GM12872 (cell line): ENCODE measurements at regions not wholly inside any gene's neighbourhood (a gene's known extent, or its start where the extent isn't known, plus 50 kb on each side); places are given as distances from the start of the nearest gene placed in this dataset.

Source experiments
- TF ChIP-seq, protein P1 (sequence below): IDR thresholded peaks from 3 replicates; pipeline ENCODE4 v1.5.1; 2011; ENCODE audit warnings: low read depth, mild to moderate bottlenecking, low read length, moderate library complexity; ENCODE audit not compliant: insufficient read depth

GRCh38 chr3:150346981-150347863 is 60.9 kb upstream of the TSC22D2 start:
- TF ChIP-seq, protein P1, sequence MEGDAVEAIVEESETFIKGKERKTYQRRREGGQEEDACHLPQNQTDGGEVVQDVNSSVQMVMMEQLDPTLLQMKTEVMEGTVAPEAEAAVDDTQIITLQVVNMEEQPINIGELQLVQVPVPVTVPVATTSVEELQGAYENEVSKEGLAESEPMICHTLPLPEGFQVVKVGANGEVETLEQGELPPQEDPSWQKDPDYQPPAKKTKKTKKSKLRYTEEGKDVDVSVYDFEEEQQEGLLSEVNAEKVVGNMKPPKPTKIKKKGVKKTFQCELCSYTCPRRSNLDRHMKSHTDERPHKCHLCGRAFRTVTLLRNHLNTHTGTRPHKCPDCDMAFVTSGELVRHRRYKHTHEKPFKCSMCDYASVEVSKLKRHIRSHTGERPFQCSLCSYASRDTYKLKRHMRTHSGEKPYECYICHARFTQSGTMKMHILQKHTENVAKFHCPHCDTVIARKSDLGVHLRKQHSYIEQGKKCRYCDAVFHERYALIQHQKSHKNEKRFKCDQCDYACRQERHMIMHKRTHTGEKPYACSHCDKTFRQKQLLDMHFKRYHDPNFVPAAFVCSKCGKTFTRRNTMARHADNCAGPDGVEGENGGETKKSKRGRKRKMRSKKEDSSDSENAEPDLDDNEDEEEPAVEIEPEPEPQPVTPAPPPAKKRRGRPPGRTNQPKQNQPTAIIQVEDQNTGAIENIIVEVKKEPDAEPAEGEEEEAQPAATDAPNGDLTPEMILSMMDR, result no peak

DNA sequence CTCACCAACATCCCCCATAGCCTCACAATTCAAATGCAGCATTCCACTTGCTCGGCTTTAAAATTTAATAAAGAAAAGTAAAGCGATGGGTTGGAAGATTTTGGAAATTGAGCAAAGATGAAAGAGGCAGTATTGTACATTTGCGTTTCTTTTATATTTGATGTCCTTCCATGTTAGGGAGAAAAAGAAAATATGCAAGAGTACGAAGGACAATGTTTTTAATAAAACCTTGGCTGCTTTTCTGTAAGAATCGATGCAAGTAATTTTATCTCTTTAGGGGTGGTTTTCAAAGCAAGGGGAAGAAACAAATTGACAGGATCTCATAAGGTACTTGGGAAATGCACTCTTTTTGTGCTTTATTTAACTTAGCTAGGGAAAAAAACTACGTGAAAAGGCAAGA is 61.8 kb upstream of the TSC22D2 start:
- TF ChIP-seq, protein P1, result no peak

- TF ChIP-seq, protein P1, result no peak
Measured at GRCh38 chr3:150345021-150345538, 63.0 kb upstream of the TSC22D2 start.

DNA sequence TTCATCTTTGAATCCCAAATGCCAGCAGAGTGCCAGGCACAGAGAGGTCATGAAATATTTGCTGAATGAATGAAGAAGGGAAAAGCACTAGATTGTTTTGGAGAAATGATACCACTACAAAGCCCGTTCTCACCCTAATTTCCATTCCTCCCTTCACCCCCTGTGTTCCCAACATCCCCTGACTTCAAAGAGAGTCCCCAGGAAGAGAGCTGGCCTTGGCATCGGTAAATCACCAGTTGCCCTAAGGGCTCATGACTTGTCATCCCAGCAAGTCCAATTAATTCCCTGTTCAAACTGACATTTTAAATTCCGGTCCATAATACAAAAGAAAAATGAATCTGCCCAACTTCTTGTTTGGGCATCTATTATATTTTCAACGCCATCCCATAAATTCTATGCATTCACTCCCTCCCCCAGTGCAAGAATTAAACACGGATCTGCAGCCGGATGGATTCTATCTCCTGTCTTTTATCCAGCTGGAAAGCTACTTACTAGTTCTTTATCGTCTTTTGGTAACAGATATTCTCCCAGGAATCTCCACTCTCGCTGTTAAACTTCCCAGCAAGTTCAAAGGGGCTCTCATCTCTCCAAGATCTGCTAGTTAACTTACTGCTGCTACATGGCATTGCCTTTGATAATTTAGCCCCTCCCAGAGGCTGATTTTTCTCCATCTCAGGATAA is 63.9 kb upstream of the TSC22D2 start:
- TF ChIP-seq, protein P1, result no peak

- TF ChIP-seq, protein P1, result no peak
Measured at GRCh38 chr3:150342896-150343467, 65.1 kb upstream of the TSC22D2 start.

DNA sequence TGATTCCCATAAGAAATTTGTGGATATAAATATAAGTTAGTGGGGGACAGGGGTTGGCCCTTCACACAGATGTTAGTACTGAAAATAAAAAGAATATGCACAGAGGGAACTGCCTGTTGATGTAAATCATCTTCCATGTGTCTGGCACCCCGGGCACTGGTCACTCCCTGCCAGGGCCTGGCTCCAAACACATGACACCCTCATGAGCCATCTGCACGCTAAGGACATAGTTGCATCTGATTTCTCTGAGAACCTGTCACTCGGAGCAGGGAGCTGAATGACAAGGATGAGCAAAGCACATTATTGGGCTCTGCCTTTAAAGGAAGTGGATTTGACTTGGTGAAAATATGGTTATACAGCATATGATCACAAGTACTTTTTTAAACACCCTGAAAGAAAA is 66.2 kb upstream of the TSC22D2 start:
- TF ChIP-seq, protein P1, result no peak

DNA sequence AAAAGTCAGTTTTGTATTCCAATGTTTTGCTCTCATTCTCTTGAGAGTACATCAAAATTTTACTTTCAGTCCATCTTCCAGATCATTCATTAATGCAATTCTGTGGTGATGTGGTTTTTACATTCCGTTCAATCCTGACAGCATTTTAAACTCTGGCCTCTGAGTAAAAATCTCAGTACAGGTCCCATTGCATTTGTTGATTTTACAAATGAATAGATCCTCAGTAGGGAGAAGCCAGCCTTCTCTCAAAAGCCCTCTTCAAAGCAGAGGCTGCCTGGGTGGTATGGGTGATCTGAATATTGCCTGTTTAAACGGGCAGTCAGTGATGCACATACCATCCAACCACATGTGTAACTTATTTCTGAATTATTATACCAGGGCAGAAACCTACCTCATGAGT is 72.5 kb upstream of the TSC22D2 start:
- TF ChIP-seq, protein P1, result no peak
